Jurkat, Clone E6-1 (cell line): ENCODE measurements at regions not wholly inside any gene's neighbourhood (a gene's known extent, or its start where the extent isn't known, plus 50 kb on each side); places are given as distances from the start of the nearest gene placed in this dataset.
"Not testable (repeated sequence)": the region's sequence is repeated elsewhere in the genome, so short reads cannot be mapped to it uniquely, and the experiment has no call there.

ENCODE experiments used
- DNase-seq: peaks from one replicate; pipeline ENCODE4 v3.0.0-alpha.2; 2011; ENCODE audit warnings: low read depth, low spot score
- H3K4me3 ChIP-seq: 2 replicates; pipeline ENCODE4 v1.5.1; 2011; ENCODE audit warnings: mild to moderate bottlenecking, low read length, control low read depth, moderate library complexity

- H3K4me3 ChIP-seq = no peak overlapping the region
- no peak for DNase-seq
Measured at GRCh38 chr13:79912403-79912802, 428.5 kb downstream of the SPRY2 start.

GRCh38 chr13:79910875-79911540 lies 429.9 kb downstream of the SPRY2 start:
- DNase-seq = no peak
- H3K4me3 ChIP-seq = no peak overlapping the region

GRCh38 chr13:79909644-79910043 lies 428.7 kb downstream of the NDFIP2 start:
- no peak for DNase-seq
- no peak overlapping the region for H3K4me3 ChIP-seq

DNA sequence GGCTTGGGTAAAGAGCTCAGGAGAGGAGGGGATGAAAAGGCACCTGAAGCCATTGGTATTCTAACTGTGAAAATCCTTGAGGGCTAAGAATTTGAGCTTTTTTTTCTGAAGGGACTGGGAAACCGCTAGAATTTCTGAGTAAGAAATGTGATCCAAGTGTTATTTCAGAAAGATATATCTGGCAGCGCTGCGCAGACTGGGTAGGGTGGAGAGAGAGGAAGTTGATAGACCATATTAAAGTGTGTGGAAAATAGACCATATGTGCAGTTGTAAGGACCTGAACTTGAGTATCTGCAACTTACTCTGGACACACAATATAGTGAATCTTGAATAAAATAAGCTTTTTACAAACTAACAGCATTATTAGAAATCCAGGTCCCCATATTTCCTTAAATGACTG lies 427.4 kb downstream of the NDFIP2 start:
- DNase-seq = no peak
- no peak overlapping the region for H3K4me3 ChIP-seq

DNA sequence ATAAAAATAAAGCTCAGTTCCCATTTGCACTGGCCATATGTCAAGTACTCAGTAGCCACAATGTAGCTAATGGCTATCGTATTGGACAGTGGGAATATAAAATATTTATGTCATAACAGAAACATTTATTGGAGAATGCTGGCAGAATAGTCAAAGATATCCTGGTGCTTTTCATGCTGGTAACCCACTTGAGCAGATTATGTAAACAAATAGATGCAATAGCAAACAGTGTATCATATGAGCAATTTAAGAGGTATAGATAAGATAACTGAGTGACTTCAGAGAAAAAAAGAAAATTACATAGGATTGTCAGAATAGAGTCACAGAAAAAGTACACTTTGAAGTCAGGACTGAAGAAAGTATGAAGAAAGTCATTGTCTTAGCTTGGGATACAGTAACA lies 426.6 kb downstream of the NDFIP2 start:
- H3K4me3 ChIP-seq = no peak overlapping the region
- DNase-seq = no peak

DNA sequence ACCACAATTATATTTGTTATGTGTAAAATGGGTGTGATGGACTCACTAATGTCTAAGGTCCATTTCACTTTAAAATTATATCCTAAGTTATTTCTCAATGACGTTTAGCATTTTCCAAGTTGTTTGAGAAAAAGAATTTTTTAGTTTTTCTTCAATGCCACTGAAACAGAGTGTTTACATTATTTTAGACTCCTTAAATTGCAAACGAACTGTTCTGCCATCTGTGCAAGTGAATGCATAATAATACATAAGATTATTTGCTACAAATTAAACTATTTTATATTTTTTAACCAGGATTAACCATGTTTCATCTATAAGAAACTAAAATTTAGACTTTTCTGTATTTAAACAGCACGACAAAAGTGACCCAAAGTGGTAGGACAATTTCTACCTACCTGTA lies 425.4 kb downstream of the NDFIP2 start:
- no peak overlapping the region for H3K4me3 ChIP-seq
- no peak for DNase-seq

DNA sequence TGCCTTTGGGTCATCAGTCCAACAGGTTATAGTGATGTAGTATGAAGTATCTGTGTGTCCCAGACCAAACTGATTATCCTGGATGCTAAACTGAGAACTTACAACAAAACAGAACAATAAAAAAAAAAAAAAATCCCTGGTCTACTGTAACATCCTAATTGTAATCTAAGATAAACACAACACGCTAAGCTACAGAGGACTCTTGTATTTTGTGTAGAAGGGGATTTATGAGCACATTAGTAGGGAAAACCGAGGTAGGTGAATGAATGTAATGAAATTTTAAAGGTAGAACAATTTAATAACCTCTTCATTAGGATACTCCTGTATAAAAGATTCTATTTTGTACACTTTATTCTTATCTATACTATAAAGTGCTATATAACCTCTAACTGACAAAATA lies 424.1 kb downstream of the NDFIP2 start:
- DNase-seq = no peak
- H3K4me3 ChIP-seq = no peak overlapping the region

DNA sequence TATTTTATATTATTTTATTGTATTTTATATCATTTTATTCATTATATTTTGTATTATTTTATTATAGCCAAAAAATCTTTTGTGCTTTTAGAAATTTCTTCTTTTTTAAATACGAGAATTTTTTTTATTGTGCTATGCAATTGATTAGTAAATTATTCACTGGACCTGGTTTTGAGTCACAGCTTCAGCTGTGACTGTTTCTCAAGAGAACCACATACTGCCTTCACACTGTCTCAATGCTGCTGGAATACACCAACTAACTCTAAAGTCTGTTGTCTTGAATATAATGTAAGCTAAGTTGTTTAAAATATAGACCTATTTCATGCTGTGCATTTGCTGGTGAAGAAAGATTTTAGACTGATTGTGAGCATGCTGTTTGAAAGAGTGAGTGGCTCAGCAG lies 423.6 kb downstream of the NDFIP2 start:
- no peak overlapping the region for H3K4me3 ChIP-seq
- no peak for DNase-seq

GRCh38 chr13:79901336-79901735 lies 420.4 kb downstream of the NDFIP2 start:
- no peak for DNase-seq

GRCh38 chr13:79900356-79900755 lies 419.4 kb downstream of the NDFIP2 start:
- H3K4me3 ChIP-seq = no peak overlapping the region
- DNase-seq = no peak

More at GRCh38 chr13:79901336-79901735, 420.4 kb downstream of the NDFIP2 start:
- H3K4me3 ChIP-seq = no peak overlapping the region

DNA sequence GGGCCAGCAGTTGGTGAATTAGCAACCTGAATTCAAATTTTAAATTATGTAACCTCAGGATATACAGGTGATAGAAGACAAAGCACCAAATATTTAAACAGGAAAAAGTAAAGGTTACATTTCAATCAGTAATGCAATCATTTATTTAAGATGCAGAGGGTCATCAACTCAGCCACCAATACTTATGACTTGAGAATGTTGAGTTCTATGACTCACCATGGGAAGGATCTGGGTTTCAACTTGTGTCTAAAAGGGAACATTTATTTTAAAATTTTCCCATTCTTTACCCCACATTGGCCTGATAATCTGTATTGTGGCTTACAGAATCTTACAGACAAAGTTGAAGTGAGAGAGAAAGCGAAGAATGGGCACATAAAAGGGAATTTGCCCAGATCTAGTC lies 418.0 kb downstream of the NDFIP2 start:
- DNase-seq = no peak
- no peak overlapping the region for H3K4me3 ChIP-seq

DNA sequence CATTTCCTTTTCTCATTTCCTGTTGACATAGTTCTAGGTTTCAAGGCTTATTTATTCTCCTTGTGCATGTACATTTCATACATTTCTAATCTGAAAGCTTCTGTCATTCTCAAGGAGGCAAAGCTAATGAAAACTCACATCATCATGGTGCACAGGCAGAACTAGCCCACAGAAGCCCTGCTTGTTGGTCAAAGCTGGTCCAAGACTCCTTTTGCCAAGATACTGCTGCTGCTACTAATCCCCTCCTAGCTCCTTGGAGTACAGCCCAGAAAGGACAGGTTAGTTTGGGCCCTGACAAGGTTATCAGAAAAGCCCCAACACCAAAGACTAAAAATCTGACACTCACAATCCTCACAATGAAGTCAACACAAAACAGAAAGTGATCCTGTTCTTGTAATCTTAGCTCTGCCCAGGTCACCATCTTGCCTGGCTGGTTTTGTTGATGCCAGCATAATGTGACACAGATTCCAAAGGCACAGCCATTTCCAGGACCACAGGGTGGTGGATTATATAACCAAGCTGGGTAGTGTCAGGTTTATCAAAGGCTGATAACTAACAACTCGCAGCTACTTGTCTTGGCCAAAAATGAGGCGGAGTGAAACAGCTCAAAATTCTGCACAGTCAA lies 417.4 kb downstream of the NDFIP2 start:
- no peak for DNase-seq
- H3K4me3 ChIP-seq = no peak overlapping the region

DNA sequence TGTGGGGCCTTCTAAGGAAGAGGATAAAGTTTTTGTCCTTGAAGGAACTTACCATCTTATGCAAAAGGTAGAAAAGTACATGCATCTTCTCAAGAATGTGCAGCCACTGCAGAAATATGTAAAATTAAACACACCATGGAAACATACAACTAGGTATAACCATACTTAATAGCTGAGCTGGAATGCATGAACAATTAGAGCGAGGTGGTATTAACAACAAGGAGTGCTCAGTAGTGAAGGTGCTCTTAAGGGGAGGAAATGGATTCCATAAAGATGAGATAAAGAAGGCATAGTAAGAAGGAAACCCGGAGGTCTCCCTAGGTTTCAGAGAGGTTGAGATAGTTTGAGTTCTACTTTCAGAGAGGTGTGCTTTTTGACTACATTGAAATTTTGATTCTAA lies 415.9 kb downstream of the NDFIP2 start:
- H3K4me3 ChIP-seq = no peak overlapping the region
- DNase-seq = no peak

DNA sequence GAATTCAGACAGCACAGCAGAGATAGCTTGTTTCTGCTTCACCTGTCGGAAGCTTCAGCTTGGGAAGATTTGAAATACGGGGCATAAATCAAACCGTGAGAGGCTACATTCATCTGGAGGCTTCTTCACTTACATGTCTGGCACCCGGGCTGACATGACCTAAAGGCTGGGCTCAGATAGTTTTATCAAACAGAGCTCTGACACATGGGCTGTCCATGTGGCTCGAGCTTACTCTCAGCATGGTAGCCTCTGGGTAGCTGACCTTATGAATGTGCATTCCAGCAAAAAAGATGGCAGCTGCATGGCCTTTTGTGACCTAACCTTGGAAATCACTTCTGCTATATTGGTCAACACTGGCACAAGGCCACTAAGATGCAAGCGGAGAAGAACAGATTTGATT lies 414.5 kb downstream of the NDFIP2 start:
- DNase-seq = no peak
- no peak overlapping the region for H3K4me3 ChIP-seq

DNA sequence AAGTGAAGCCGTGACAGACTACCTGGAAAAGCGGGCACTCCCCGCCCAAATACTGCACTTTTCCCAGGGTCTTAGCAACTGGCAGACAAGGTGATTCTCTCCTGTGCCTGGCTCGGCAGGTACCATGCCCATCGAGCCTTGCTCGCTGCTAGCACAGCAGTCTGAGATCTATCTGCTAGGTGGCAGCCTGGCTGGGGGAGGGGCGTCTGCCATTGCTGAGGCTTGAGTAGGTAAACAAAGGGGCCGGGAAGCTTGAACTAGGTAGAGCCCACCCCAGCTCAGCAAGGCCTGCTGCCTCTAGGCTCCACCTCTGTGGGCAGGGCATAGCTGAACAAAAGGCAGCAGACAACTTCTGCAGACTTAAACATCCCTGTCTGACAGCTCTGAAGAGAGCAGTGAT lies 406.3 kb downstream of the NDFIP2 start:
- not testable (repeated sequence) for H3K4me3 ChIP-seq, DNase-seq

DNA sequence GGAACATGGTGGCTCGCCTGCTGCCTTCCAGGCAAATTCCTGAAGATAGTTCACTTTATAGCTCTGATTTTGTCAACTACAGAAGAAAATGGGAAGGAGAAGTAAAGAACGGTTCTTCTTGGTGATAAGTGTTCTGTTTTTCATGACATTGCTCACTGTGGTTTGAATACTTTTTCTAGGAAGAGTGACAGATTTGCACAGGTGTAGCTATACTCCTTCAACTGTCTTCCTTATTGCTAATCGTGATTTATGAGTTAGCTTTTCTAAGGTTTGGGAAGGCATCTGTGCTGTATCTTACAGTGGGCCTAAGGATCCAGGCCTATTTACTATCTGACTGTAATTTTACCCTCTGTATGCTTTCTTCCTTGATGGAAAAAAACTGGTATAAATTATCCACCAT lies 405.6 kb downstream of the NDFIP2 start:
- H3K4me3 ChIP-seq = no peak overlapping the region
- DNase-seq = no peak

- H3K4me3 ChIP-seq = no peak overlapping the region
- no peak for DNase-seq
Measured at GRCh38 chr13:79884890-79885289, 403.9 kb downstream of the NDFIP2 start.

GRCh38 chr13:79883216-79883615 lies 402.3 kb downstream of the NDFIP2 start:
- no peak for DNase-seq
- H3K4me3 ChIP-seq = no peak overlapping the region

DNA sequence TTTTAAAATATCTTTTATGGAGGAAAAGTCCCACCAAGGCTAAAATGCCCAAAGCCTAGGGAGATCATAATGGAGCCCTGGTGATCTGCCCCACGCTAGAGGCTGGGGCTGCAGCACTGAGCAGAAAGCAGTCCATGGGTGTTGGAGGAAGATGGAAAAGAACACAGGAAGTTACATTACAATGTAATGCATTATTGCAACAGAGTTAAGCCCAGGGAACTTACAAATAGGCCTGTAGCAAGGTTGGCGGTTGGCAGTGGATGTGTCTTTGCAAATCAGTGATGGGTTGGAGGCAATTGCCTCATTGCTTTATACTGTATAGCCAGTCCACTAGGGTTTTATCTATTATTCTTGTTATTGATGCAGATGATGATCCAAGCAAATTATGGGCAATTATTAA lies 399.9 kb downstream of the NDFIP2 start:
- H3K4me3 ChIP-seq = no peak overlapping the region
- no peak for DNase-seq

GRCh38 chr13:79874396-79875360 lies 393.7 kb downstream of the NDFIP2 start:
- DNase-seq = no peak
- no peak overlapping the region for H3K4me3 ChIP-seq
